ENCODE measurements at regions not wholly inside any gene's neighbourhood (a gene's known extent, or its start where the extent isn't known, plus 50 kb on each side); places are given as distances from the start of the nearest gene placed in this dataset.

DNA sequence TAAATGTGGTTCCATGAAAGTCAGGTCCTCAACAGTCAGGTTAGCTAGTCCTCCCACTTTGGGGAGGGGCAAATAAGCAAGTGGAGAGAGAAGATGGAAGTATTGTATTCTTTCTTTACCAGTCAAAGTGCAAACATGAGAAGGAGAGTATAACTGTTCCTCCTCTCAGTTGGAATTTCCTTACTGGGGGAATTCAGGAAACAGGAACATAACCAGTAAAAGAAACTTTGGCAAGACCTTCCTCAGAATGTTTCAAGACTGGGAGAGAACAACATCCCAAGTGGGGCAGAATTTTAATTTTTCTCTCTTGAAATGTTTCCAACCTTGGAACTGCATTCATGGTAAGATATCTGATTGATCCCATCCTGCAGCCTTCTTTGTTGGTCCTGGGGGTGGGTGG, 552.4 kb upstream of the TNP1 start:
- no peak for DNase-seq (ENCODE audit: low spot score)
- Mint-ChIP-seq H3K4me1 (ENCODE audit: low read depth) (no peaks in the 10 kb centered on the region), H3K27ac (no peak overlapping the region), H3K36me3 (ENCODE audit: low read depth) (no peaks in the 10 kb centered on the region), H3K27me3 (ENCODE audit: low read depth) (peaks cover 6% of the 10 kb centered on the region), H3K4me3 (no peak overlapping the region), H3K9me3 (no peaks in the 10 kb centered on the region)

DNA sequence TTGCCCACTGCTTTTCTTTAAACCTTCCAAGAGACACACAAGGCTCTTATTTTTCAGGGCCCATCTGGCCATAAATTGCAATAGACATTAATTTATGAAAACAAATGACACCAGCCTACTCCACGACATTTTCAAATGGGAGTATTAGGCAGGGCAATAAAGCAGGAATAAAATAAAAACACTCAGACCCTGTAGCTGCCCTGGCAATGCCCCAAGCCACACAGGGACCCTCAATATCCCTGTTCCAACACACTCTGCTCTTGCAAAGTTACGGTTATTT, 550.8 kb upstream of the TNP1 start:
- H3K4me1 Mint-ChIP-seq (ENCODE audit: low read depth): no peaks in the 10 kb centered on the region
- no peak for DNase-seq (ENCODE audit: low spot score)
- no peaks in the 10 kb centered on the region for H3K36me3 Mint-ChIP-seq (ENCODE audit: low read depth)
- no peak overlapping the region for H3K27ac Mint-ChIP-seq
- no peaks in the 10 kb centered on the region for H3K9me3 Mint-ChIP-seq
- peaks cover 4% of the 10 kb centered on the region for H3K27me3 Mint-ChIP-seq (ENCODE audit: low read depth)
- no peak overlapping the region for H3K4me3 Mint-ChIP-seq

DNA sequence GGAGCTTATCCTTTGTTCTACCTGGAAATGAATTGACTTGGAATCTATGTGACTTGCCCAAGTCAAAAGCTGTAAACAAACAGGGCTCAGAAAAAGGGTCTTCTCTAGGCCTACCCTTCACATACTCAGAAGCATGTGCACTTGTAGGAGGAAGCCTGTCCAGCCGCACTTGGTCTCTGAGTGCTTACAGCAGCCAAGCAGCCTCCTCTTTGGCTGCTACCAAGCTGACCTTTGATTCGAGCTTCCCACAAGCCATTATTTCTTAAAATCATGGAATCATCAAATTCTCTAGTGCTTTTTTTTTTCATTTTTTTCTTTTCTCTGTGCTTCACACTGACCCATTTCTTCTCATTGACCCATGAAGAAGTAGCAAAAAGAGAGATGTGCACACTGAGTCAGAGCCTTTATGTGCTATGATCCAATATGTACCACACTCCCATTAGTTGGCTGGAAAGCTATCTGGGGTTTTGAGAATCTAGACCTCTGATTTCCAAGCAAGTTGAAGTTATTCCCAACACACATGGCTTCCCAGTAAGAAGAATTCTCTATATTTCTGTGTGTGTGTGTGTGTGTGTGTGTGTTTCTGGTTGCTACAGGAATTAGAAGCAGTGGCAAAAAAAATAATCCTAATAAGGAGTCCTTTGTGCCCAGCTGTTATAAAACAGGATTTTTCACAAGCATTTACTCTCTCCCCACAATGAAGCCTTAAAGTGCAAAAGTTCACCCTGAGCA, 550.3 kb upstream of the TNP1 start:
- Mint-ChIP-seq H3K36me3 (ENCODE audit: low read depth) (no peaks in the 10 kb centered on the region), H3K27me3 (ENCODE audit: low read depth) (peaks cover 4% of the 10 kb centered on the region), H3K27ac (no peak overlapping the region), H3K9me3 (no peaks in the 10 kb centered on the region), H3K4me3 (no peak overlapping the region), H3K4me1 (ENCODE audit: low read depth) (no peaks in the 10 kb centered on the region)
- DNase-seq (ENCODE audit: low spot score): no peak

DNA sequence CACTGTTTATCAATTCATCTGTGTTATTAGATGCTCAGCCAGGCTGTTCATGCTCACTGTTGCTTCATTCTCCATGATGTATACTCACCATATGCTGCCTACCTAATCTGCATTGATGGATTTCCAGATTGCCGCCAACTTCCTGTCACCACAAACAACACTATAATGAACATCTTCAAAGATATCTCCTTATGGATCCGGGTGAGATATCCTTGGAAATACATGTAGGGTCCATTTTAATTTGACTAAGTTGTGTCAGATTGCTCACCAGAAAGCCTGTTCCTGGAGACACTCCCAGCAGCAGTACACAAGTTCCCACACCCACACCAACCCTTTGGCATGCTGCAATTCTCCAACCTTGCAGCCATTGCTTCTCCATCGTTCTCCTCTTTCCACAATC, 547.5 kb upstream of the TNP1 start:
- Mint-ChIP-seq H3K4me3 (no peak overlapping the region), H3K27ac (no peak overlapping the region), H3K9me3 (no peaks in the 10 kb centered on the region), H3K36me3 (ENCODE audit: low read depth) (no peaks in the 10 kb centered on the region), H3K27me3 (ENCODE audit: low read depth) (no peaks in the 10 kb centered on the region), H3K4me1 (ENCODE audit: low read depth) (no peaks in the 10 kb centered on the region)
- DNase-seq (ENCODE audit: low spot score): no peak

DNA sequence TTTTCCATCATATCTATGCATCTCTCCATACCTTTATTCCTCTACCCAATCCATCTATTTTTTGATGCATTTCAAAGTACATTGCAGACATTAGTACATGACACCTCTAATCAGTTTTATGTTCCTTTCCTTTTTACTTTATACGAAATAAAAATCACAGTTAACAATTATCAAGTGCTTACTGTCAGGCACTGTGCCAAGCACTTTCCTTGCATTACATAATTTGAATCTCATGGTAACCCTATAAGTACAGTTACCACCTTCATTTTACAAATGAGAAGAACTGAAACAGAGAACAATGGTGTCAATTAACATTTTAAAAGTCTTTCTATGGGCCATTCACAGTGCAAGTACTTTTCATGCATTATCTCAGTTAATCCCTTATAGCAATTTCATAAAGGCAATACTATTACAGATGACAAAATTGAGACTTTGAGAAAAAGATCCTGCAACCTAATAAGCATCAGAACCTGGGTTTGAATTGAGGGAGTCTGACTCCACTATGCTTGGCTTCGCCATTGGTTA, 544.4 kb upstream of the TNP1 start:
- H3K27ac Mint-ChIP-seq: no peak overlapping the region
- no peaks in the 10 kb centered on the region for H3K27me3 Mint-ChIP-seq (ENCODE audit: low read depth)
- no peak overlapping the region for H3K4me3 Mint-ChIP-seq

DNA sequence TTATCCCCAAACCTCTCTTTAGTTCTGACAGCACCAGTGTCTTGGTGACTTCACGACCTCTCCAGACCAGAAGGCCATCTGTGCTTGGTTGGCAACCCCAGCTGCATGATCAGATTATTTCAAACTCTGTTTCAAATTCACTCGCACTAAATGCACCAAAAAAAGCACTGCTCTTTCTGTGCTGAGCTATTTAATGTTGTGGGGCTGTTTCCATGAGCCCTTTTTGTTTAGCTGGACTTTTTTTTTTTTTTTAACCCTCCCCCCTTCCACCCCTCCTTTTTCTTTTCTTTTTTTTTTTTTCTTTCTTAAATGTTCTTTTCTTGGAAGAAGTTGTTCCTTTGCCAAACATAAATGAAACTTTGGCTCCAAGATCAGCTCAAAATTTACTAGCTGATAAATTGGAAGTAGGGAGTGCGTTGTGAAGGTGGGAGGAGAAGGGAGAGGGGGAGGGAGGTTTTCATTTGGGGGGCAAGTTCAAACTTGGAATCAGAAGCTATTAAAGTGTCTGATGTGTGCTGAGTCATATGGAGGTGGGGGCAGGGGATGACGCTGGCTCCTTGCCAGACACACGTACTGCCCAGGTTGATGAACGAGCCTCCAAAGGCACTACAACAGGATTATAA, 543.0 kb upstream of the TNP1 start:
- Mint-ChIP-seq H3K4me3 (no peak overlapping the region), H3K27ac (no peak overlapping the region), H3K27me3 (ENCODE audit: low read depth) (no peaks in the 10 kb centered on the region), H3K4me1 (ENCODE audit: low read depth) (peaks cover 9% of the 10 kb centered on the region), H3K9me3 (peaks cover 5% of the 10 kb centered on the region), H3K36me3 (ENCODE audit: low read depth) (no peaks in the 10 kb centered on the region)
- DNase-seq (ENCODE audit: low spot score): no peak

More for the DNA sequence above, 544.4 kb upstream of the TNP1 start:
- H3K9me3 Mint-ChIP-seq: no peaks in the 10 kb centered on the region
- no peaks in the 10 kb centered on the region for H3K36me3 Mint-ChIP-seq (ENCODE audit: low read depth)
- no peak for DNase-seq (ENCODE audit: low spot score)
- H3K4me1 Mint-ChIP-seq (ENCODE audit: low read depth): peaks cover under 1% of the 10 kb centered on the region

DNA sequence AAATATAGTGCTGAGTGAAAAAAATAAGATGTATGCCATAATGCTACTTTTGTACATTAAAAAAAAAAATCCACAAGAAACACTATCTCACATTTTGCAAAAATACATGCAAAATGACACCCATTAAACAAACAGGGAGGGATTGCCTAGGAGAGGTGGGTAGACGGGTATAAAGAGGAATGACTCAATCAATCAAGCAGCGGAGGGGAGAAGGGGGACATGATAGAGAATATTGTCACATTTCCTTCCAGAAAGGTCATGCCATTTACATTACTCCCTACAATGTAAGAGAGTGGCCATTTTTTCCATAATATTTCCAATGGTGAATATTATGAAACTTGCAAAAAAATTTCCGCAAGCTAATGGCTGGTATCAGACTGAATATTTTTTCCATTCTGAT, 542.3 kb upstream of the TNP1 start:
- Mint-ChIP-seq H3K27me3 (ENCODE audit: low read depth) (no peaks in the 10 kb centered on the region), H3K9me3 (peaks cover 5% of the 10 kb centered on the region), H3K27ac (no peak overlapping the region), H3K4me1 (ENCODE audit: low read depth) (peaks cover 9% of the 10 kb centered on the region), H3K4me3 (no peak overlapping the region), H3K36me3 (ENCODE audit: low read depth) (no peaks in the 10 kb centered on the region)
- DNase-seq (ENCODE audit: low spot score): no peak

DNA sequence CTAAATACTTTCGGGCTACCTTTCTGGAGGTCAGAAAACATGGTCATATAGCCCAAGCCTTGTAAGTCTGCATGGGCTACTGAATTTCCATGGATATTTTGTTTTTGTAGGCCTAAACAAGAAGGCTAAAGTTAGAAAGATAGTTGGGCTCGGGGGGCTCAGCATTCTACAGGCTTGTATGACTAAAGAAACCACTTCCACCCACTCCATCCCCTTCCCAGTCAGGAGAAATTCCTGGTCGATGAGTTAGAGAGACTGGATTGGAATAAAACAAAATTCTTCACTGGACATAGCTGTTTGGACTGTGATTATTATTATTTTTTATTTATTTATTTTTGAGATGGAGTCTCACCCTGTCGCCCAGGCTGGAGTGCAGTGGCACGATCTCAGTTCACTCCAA, 539.4 kb upstream of the TNP1 start:
- H3K4me1 Mint-ChIP-seq (ENCODE audit: low read depth): peaks cover 9% of the 10 kb centered on the region
- H3K27me3 Mint-ChIP-seq (ENCODE audit: low read depth): no peaks in the 10 kb centered on the region
- H3K9me3 Mint-ChIP-seq: peaks cover 5% of the 10 kb centered on the region
- no peak overlapping the region for H3K4me3 Mint-ChIP-seq
- no peaks in the 10 kb centered on the region for H3K36me3 Mint-ChIP-seq (ENCODE audit: low read depth)
- DNase-seq (ENCODE audit: low spot score): no peak
- no peak overlapping the region for H3K27ac Mint-ChIP-seq

DNA sequence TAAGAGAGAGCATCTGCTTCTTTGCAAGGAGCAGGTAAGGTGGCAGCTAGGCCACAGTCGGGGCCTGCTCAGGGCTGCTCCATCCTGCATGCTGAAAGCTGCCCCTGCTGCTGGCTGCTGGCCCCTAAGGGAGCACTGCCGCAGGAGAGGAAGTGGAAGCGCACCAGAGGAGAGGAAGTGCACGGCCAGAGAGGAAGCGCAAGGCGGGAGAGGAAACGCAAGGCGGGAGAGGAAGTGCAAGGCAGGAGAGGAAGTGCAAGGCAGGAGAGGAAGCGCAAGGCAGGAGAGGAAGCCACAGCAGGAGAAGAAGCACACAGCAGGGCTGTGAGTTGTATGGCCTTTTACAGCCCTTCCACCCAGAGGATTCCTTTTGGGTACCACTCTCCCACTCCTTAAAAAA, 539.0 kb upstream of the TNP1 start:
- Mint-ChIP-seq H3K27ac (no peak overlapping the region), H3K9me3 (peaks cover 5% of the 10 kb centered on the region)
- DNase-seq (ENCODE audit: low spot score): no peak

DNA sequence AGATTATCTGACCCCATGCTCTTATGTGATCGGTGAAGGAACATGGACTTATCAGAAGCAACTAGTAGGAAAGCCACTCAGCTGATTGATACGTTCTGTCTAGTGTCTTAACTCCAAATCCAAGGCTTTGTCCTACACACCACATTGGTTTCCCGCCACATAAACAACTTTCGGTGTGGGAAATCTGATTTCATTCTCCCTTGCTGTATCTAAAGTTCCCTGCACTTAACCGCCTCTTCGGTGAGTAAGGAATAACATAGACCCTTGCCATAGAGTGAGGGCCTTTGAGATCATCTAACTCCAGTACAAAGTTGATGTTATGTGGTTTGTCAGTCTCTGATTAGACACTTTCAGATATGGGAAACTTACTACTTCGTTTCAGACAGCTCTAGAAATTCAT, 538.2 kb upstream of the TNP1 start:
- Mint-ChIP-seq H3K4me3 (no peak overlapping the region), H3K27me3 (ENCODE audit: low read depth) (no peaks in the 10 kb centered on the region), H3K27ac (no peak overlapping the region), H3K36me3 (ENCODE audit: low read depth) (no peaks in the 10 kb centered on the region), H3K4me1 (ENCODE audit: low read depth) (peaks cover 9% of the 10 kb centered on the region), H3K9me3 (peaks cover 5% of the 10 kb centered on the region)
- no peak for DNase-seq (ENCODE audit: low spot score)

More for the DNA sequence above, 539.0 kb upstream of the TNP1 start:
- H3K4me1 Mint-ChIP-seq (ENCODE audit: low read depth): peaks cover 9% of the 10 kb centered on the region
- H3K36me3 Mint-ChIP-seq (ENCODE audit: low read depth): no peaks in the 10 kb centered on the region
- H3K4me3 Mint-ChIP-seq: no peak overlapping the region
- no peaks in the 10 kb centered on the region for H3K27me3 Mint-ChIP-seq (ENCODE audit: low read depth)

DNA sequence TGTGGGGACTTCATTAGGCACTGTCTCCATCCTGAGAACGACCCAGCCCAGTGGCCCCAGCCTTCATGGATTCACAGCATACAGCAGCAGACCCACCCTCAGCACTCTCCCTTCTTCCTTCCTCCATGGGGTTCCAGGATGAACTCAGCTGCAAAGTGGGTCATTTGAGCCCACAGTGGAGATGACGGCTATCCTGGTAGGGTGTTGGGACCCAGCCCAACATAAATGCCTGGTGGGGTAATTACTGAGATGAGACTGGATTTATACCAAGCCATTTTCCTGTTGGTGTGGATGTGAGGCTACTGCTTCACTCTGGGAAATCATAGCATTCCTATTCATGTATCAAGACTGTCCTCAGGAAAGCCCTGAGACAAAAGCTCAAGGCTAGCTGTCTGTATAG, 536.7 kb upstream of the TNP1 start:
- Mint-ChIP-seq H3K9me3 (peaks cover 12% of the 10 kb centered on the region), H3K4me3 (no peak overlapping the region), H3K27me3 (ENCODE audit: low read depth) (no peaks in the 10 kb centered on the region), H3K36me3 (ENCODE audit: low read depth) (no peaks in the 10 kb centered on the region), H3K27ac (no peak overlapping the region), H3K4me1 (ENCODE audit: low read depth) (peaks cover 9% of the 10 kb centered on the region)
- no peak for DNase-seq (ENCODE audit: low spot score)

DNA sequence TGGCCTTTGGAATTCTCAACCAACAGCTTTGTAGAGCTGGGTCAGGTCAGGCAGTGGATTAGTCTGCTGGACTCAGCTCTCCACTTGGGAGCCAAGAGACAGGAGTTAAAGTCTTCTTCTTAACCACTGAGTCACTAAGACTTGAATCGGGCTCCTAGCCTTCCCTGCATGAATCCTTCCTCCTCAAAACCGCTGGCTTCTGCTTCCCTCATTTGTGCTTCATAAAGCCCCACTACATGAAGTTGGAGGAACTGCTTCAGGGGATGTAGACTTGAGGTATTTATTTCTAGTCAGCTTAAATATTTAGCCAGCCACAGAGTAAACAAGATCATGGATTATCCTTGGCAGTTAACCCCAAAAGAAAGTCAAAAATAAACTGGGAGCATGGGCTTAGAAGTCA, 536.3 kb upstream of the TNP1 start:
- H3K27me3 Mint-ChIP-seq (ENCODE audit: low read depth): no peaks in the 10 kb centered on the region
- H3K27ac Mint-ChIP-seq: no peak overlapping the region
- no peak overlapping the region for H3K4me3 Mint-ChIP-seq
- peaks cover 9% of the 10 kb centered on the region for H3K4me1 Mint-ChIP-seq (ENCODE audit: low read depth)
- H3K9me3 Mint-ChIP-seq: peaks cover 15% of the 10 kb centered on the region
- no peaks in the 10 kb centered on the region for H3K36me3 Mint-ChIP-seq (ENCODE audit: low read depth)
- no peak for DNase-seq (ENCODE audit: low spot score)

DNA sequence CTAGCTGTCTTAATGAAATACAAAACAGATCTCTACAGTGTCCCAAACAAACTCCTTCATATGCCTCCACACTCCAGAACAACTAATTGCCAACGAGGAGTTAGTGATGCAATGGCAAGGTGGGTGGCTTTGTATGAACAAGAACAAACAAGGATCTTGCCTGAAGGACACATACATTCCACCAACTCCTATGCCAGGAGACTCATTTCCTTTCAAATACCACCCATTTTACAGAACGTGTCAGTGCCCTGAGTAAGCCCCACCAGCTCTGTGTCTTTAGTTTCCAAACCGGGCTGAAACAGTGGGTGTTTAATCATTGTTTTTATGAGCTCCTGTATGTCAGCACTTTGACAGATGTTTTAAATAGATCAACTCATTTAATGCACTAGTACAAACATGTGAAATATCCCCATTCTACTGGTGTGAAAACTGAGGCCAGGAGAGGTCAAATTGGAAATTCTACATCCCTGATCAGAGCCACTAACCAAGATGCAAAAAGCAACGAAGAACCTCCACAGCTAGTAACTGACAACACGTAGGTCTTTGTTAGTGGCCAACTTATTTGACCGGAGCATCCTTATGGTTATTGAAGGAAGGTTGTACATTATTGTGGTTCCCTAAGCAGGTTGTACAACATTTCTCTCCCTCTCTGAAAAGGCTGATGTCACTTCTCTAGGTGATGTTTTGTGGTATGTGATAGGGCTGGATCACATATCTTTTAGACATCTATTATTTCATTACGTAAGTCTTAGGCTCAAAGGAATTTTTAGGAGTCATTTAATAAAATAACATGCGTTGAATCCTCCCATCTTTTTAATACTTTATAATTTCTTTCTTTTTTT, 534.9 kb upstream of the TNP1 start:
- Mint-ChIP-seq H3K9me3 (peaks cover 25% of the 10 kb centered on the region), H3K4me3 (no peak overlapping the region), H3K27me3 (ENCODE audit: low read depth) (no peaks in the 10 kb centered on the region), H3K27ac (no peak overlapping the region), H3K4me1 (ENCODE audit: low read depth) (peaks cover 9% of the 10 kb centered on the region), H3K36me3 (ENCODE audit: low read depth) (no peaks in the 10 kb centered on the region)
- DNase-seq (ENCODE audit: low spot score): no peak

DNA sequence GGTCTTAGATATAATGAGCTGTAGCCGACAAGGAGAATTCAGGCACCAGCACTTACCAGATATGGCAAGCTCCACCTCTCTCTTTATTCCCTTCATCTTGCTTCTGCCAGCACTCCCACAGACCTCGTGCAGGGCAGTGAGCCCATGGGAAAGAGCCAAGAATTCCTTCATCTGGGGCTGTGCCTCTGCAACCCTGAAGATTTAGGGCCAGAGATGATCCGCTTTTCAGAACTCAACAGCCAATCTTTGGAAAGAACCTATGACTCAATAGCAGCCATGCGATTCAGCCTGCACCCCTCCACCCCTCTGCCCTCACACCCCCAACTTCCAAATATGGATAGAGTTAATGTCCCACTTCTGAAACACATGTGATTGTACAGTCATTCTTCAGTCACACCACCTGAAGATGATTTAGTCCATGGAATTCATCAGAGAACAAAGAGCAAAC, 533.7 kb upstream of the TNP1 start:
- Mint-ChIP-seq H3K4me3 (no peak overlapping the region), H3K4me1 (ENCODE audit: low read depth) (peaks cover 2% of the 10 kb centered on the region), H3K27me3 (ENCODE audit: low read depth) (no peaks in the 10 kb centered on the region), H3K27ac (no peak overlapping the region), H3K9me3 (peaks cover 22% of the 10 kb centered on the region), H3K36me3 (ENCODE audit: low read depth) (no peaks in the 10 kb centered on the region)
- DNase-seq (ENCODE audit: low spot score): no peak
